K562 (cell line): ENCODE measurements at regions not wholly inside any gene's neighbourhood (a gene's known extent, or its start where the extent isn't known, plus 50 kb on each side); places are given as distances from the start of the nearest gene placed in this dataset.

Source experiments
- ATAC-seq: fragments of 200-7000 bp; cut with Tn5 transposase; 3 replicates; pipeline ENCODE4 v1.9.1; 2020; ENCODE audit warnings: moderate library complexity
- BruUV-seq: library from RNA; stranded (reverse); fragments of 400-500 nt; replicated peaks from 2 replicates; lab custom pipeline; 2021; lab: Mats Ljungman, UMichigan
- CTCF ChIA-PET: fragments of 300-600 bp; formaldehyde crosslinking; extraction: SDS; loops from one replicate; lab custom pipeline; 2021; ENCODE audit warnings: low intra/inter-chr PET ratio; lab: Yijun Ruan, JAX
- POLR2A ChIA-PET: fragments of 300-600, 350-650 bp; sonication (Branson Sonifier 250); formaldehyde crosslinking; extraction: SDS; loops from one replicate; lab custom pipeline; 2021; ENCODE audit warnings: antibody characterized with exemption, inconsistent platforms; lab: Yijun Ruan, JAX
- DNase-seq, 4 experiments: peaks; one replicate each; pipeline versions ENCODE4 v3.0.0 to v3.0.0-alpha.2; 2011 to 2018; ENCODE audit warnings: low spot score in 3 of 4, mixed read lengths in 3 of 4; ENCODE audit errors: extremely low read depth in 1 of 4
- FAIRE-seq: peaks from 2 replicates; lab custom pipeline; 2011; peaks lifted over from hg19 to GRCh38; lab: Jason Lieb, UNC
- H2AFZ ChIP-seq: 2 replicates; pipeline ENCODE4 v1.6.0; 2011; ENCODE audit warnings: low read depth, low read length, control low read depth, inconsistent platforms
- H3K27ac ChIP-seq: fragments of 200-600 bp; 3 replicates; pipeline ENCODE4 v1.8.0; 2011; ENCODE audit warnings: low read depth, mild to moderate bottlenecking, control low read depth, inconsistent platforms, low read length, moderate library complexity, mixed read lengths; ENCODE audit errors: extremely low read depth
- H3K27me3 ChIP-seq, 2 experiments: fragments of 300-600 bp in 1 of 2; 2 replicates in 1 of 2; 3 replicates in 1 of 2; pipeline versions ENCODE4 v1.6.0 to v1.8.0; 2011; ENCODE audit warnings: inconsistent platforms in 2 of 2, low read length in 2 of 2, mild to moderate bottlenecking in 1 of 2, mixed read lengths in 1 of 2, moderate library complexity in 1 of 2; ENCODE audit not compliant: control insufficient read depth in 2 of 2, insufficient read depth in 2 of 2
- H3K36me3 ChIP-seq: fragments of 300-600 bp; 3 replicates; pipeline ENCODE4 v1.8.0; 2011; ENCODE audit warnings: mild to moderate bottlenecking, low read length, inconsistent platforms; ENCODE audit not compliant: control insufficient read depth, insufficient read depth
- H3K4me1 ChIP-seq, 2 experiments: fragments of 200-600 bp in 1 of 2; replicated peaks in 1 of 2; 2 replicates in 1 of 2; 3 replicates in 1 of 2; pipeline versions ENCODE4 v1.5.1 to v1.8.0; 2011; ENCODE audit warnings: inconsistent platforms in 2 of 2, low read length in 2 of 2, mild to moderate bottlenecking in 1 of 2, mixed read lengths in 1 of 2, moderate library complexity in 1 of 2; ENCODE audit not compliant: control insufficient read depth in 2 of 2, insufficient read depth in 2 of 2
- H3K4me2 ChIP-seq: 2 replicates; pipeline ENCODE4 v1.6.1; 2011; ENCODE audit warnings: low read length, control low read depth, inconsistent platforms, mixed read lengths; ENCODE audit not compliant: insufficient read depth
- H3K4me3 ChIP-seq: fragments of 200-600 bp; sonication (generic), shearing (Covaris generic); 2 replicates; pipeline ENCODE4 v1.5.1; 2016; ENCODE audit warnings: control low read depth, inconsistent platforms
- H3K79me2 ChIP-seq: fragments of 200-600 bp; 3 replicates; pipeline ENCODE4 v1.8.0; 2011; ENCODE audit warnings: low read length, inconsistent platforms; ENCODE audit not compliant: control insufficient read depth, insufficient read depth
- H3K9ac ChIP-seq, 2 experiments: 2 replicates each; pipeline versions ENCODE4 v1.6.0 to v1.6.1; 2011; ENCODE audit warnings: low read depth in 2 of 2, low read length in 2 of 2, control low read depth in 1 of 2, inconsistent platforms in 1 of 2, mild to moderate bottlenecking in 1 of 2, mixed read lengths in 1 of 2; ENCODE audit not compliant: insufficient read depth in 1 of 2
- H3K9me1 ChIP-seq: one replicate; pipeline ENCODE4 v1.6.0; 2011; ENCODE audit warnings: inconsistent platforms, mild to moderate bottlenecking, low read length, moderate library complexity; ENCODE audit not compliant: control insufficient read depth, insufficient read depth
- H3K9me3 ChIP-seq: replicated peaks from 2 replicates; pipeline ENCODE4 v1.5.1; 2011; ENCODE audit warnings: low read depth, low read length, inconsistent platforms; ENCODE audit not compliant: control insufficient read depth, insufficient read depth
- H4K20me1 ChIP-seq: replicated peaks from 2 replicates; pipeline ENCODE4 v1.6.1; 2011; ENCODE audit warnings: low read length, inconsistent platforms, mixed read lengths; ENCODE audit not compliant: control insufficient read depth, insufficient read depth
- BRF1 ChIP-seq: IDR thresholded peaks from 3 replicates; pipeline ENCODE4 v1.6.1; 2011; ENCODE audit warnings: borderline replicate concordance, mild to moderate bottlenecking; ENCODE audit not compliant: insufficient read length; ENCODE audit errors: extremely low read depth
- CBFB ChIP-seq: sonication (generic); formaldehyde crosslinking; IDR thresholded peaks from 2 replicates; pipeline ENCODE4 v1.4.0; 2020; ENCODE audit warnings: mild to moderate bottlenecking, missing genetic modification reagents
- ERF ChIP-seq: fragments of 450-650 bp; formaldehyde crosslinking; IDR thresholded peaks from 2 replicates; pipeline ENCODE4 v1.4.0; 2020; ENCODE audit warnings: mild to moderate bottlenecking, mixed read lengths
- FOXK2 ChIP-seq, 2 experiments: fragments of 450-650 bp; IDR thresholded peaks in 1 of 2; conservative IDR thresholded peaks in 1 of 2; 2 replicates each; pipeline ENCODE4 v1.6.1; 2016; ENCODE audit warnings: low read depth in 2 of 2, mild to moderate bottlenecking in 1 of 2
- HNRNPL ChIP-seq: fragments of 200-400 bp; formaldehyde crosslinking; IDR thresholded peaks from 2 replicates; pipeline ENCODE4 v1.6.1; 2017; ENCODE audit warnings: low read depth, mild to moderate bottlenecking, low read length
- NFE2 ChIP-seq: IDR thresholded peaks from 2 replicates; pipeline ENCODE4 v1.6.1; 2014; ENCODE audit warnings: antibody characterized with exemption, low read depth
- SP2 ChIP-seq: IDR thresholded peaks from 2 replicates; pipeline ENCODE4 v1.6.1; 2011; ENCODE audit warnings: mild to moderate bottlenecking, low read depth, low read length, moderate library complexity; ENCODE audit not compliant: poor library complexity, severe bottlenecking; ENCODE audit errors: extremely low read depth
- TCF7 ChIP-seq: sonication (generic); IDR thresholded peaks from 2 replicates; pipeline ENCODE4 v1.6.1; 2016; ENCODE audit warnings: antibody characterized with exemption, borderline replicate concordance
- ZNF431 ChIP-seq: sonication (generic); formaldehyde crosslinking; IDR thresholded peaks from 2 replicates; pipeline ENCODE4 v1.8.0; 2022; ENCODE audit warnings: mild to moderate bottlenecking, missing genetic modification reagents
- WGBS: fragments of 100-300 bp; shearing (Covaris generic); methylation state at CpG from one replicate; pipeline ENCODE4 v1.1.6; 2016; ENCODE audit warnings: low coverage, mixed read lengths; ENCODE audit not compliant: insufficient coverage; ENCODE audit errors: missing lambda C conversion rate; 5-methylcytosine and 5-hydroxymethylcytosine counted together
- in situ Hi-C: fragments of 300-500 bp; cut with MboI; formaldehyde crosslinking; loops from 4 replicates; pipeline ENCODE4 v1.15.0; 2018; ENCODE audit warnings: inconsistent platforms, mixed read lengths
- intact Hi-C: fragments of 100-400 bp; cut with micrococcal nuclease; formaldehyde crosslinking; loops from 2 replicates; pipeline ENCODE4 v1.14.2; 2022
- TF ChIP-seq, protein P1 (sequence below): IDR thresholded peaks from 2 replicates; pipeline ENCODE4 v1.6.1; 2014; ENCODE audit warnings: antibody characterized with exemption
- TF ChIP-seq, protein P2 (sequence below): fragments of 200-800 bp; sonication (Bioruptor generic); IDR thresholded peaks from 2 replicates; pipeline ENCODE4 v1.6.1; 2016; ENCODE audit warnings: missing genetic modification characterization, missing compliant biosample characterization

DNA sequence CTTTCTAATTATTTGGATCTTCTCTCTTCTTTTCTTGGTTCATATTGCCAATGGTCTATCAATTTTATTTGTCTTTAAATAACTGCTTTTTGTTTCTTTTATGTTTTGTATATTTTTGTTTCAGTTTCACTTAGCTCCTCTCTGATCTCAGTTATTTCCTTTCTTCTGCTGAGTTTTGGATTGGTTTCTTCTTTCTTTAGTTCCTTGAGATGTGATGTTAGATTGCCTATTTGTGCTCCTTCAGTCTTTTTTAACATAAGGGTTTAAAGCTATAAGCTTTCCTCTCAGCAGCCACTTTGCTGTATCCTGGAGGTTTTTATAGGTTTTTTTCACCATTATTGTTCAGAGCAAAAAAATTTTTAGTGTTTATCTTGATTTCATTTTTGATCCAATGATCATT is 351.6 kb downstream of the KDM5D start:
- ATAC-seq, result no peak
- ChIA-PET POLR2A (no interaction called here), CTCF (no interaction called here)
- TF ChIP-seq TCF7, result no peak
- no peak overlapping the region for H2AFZ ChIP-seq
- no peak overlapping the region for H3K27ac ChIP-seq
- no peaks in the 10 kb centered on the region for H3K36me3 ChIP-seq
- BruUV-seq, result no TSS peak
- no peaks in the 10 kb centered on the region for H3K79me2 ChIP-seq
- H3K4me2 ChIP-seq, result no peak overlapping the region
- H4K20me1 ChIP-seq, result no peaks in the 10 kb centered on the region
- no peak for FAIRE-seq
- H3K9me3 ChIP-seq, result no peaks in the 10 kb centered on the region
- H3K9me1 ChIP-seq, result no peaks in the 10 kb centered on the region
- no peaks in the 10 kb centered on the region for H3K27me3 ChIP-seq
- H3K4me3 ChIP-seq, result no peak overlapping the region
- no peaks in the 10 kb centered on the region for H3K4me1 ChIP-seq
- intact Hi-C loops (no loop called here), in situ Hi-C loops (no loop called here)
- no peak for DNase-seq
- no peak overlapping the region for H3K9ac ChIP-seq

DNA sequence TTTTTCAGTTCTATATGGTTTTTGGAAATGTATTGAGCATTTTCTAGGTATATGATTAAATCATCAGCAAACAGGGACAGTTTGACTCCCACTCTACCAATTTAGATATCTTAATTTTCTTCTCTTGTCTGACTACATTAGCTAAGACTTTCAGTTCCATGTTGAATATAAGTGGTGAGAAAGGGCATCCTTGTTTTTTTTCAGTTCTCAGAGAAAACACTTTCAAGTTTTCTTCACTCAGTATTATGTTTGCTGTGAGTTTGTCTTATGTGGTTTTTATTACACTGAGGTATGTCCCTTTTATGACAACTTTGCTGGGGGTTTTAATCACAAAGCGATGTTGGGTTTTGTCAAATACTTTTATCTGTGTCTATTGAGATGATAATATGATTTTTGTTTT is 352.6 kb downstream of the KDM5D start:
- BruUV-seq, result no TSS peak
- no peaks in the 10 kb centered on the region for H4K20me1 ChIP-seq
- H3K27me3 ChIP-seq, result no peaks in the 10 kb centered on the region
- ChIA-PET POLR2A (no interaction called here), CTCF (no interaction called here)
- H2AFZ ChIP-seq, result no peak overlapping the region
- in situ Hi-C loops (no loop called here), intact Hi-C loops (no loop called here)
- no peaks in the 10 kb centered on the region for H3K9me1 ChIP-seq
- no peaks in the 10 kb centered on the region for H3K4me1 ChIP-seq
- WGBS, result no CpG with 5 or more reads among the region's 1 CpG
- H3K4me3 ChIP-seq, result no peak overlapping the region
- no peak for ATAC-seq
- H3K79me2 ChIP-seq, result no peaks in the 10 kb centered on the region
- H3K36me3 ChIP-seq, result no peaks in the 10 kb centered on the region
- no peak overlapping the region for H3K27ac ChIP-seq
- no peaks in the 10 kb centered on the region for H3K9me3 ChIP-seq
- H3K4me2 ChIP-seq, result no peak overlapping the region
- no peak for DNase-seq
- FAIRE-seq, result no peak
- H3K9ac ChIP-seq, result no peak overlapping the region
- TF ChIP-seq, protein P1, sequence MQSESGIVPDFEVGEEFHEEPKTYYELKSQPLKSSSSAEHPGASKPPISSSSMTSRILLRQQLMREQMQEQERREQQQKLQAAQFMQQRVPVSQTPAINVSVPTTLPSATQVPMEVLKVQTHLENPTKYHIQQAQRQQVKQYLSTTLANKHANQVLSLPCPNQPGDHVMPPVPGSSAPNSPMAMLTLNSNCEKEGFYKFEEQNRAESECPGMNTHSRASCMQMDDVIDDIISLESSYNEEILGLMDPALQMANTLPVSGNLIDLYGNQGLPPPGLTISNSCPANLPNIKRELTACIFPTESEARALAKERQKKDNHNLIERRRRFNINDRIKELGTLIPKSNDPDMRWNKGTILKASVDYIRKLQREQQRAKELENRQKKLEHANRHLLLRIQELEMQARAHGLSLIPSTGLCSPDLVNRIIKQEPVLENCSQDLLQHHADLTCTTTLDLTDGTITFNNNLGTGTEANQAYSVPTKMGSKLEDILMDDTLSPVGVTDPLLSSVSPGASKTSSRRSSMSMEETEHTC, result no peak
- TF ChIP-seq BRF1, result no peak
- TF ChIP-seq, protein P2, sequence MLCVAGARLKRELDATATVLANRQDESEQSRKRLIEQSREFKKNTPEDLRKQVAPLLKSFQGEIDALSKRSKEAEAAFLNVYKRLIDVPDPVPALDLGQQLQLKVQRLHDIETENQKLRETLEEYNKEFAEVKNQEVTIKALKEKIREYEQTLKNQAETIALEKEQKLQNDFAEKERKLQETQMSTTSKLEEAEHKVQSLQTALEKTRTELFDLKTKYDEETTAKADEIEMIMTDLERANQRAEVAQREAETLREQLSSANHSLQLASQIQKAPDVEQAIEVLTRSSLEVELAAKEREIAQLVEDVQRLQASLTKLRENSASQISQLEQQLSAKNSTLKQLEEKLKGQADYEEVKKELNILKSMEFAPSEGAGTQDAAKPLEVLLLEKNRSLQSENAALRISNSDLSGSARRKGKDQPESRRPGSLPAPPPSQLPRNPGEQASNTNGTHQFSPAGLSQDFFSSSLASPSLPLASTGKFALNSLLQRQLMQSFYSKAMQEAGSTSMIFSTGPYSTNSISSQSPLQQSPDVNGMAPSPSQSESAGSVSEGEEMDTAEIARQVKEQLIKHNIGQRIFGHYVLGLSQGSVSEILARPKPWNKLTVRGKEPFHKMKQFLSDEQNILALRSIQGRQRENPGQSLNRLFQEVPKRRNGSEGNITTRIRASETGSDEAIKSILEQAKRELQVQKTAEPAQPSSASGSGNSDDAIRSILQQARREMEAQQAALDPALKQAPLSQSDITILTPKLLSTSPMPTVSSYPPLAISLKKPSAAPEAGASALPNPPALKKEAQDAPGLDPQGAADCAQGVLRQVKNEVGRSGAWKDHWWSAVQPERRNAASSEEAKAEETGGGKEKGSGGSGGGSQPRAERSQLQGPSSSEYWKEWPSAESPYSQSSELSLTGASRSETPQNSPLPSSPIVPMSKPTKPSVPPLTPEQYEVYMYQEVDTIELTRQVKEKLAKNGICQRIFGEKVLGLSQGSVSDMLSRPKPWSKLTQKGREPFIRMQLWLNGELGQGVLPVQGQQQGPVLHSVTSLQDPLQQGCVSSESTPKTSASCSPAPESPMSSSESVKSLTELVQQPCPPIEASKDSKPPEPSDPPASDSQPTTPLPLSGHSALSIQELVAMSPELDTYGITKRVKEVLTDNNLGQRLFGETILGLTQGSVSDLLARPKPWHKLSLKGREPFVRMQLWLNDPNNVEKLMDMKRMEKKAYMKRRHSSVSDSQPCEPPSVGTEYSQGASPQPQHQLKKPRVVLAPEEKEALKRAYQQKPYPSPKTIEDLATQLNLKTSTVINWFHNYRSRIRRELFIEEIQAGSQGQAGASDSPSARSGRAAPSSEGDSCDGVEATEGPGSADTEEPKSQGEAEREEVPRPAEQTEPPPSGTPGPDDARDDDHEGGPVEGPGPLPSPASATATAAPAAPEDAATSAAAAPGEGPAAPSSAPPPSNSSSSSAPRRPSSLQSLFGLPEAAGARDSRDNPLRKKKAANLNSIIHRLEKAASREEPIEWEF (CRISPR knock-in tag), result no peak
- no peak for TF ChIP-seq ZNF431 (CRISPR knock-in tag)
- TF ChIP-seq HNRNPL, result no peak
- no peak for TF ChIP-seq SP2
- no peak for TF ChIP-seq CBFB (CRISPR knock-in tag)
- TF ChIP-seq ERF, result no peak
- TF ChIP-seq NFE2, result no peak
- TF ChIP-seq FOXK2 (conservative IDR thresholded peaks at IDR 0.05 in 1 of 2, IDR thresholded peaks at IDR 0.05 in 1 of 2; ENCODE audit: low read depth in 2 of 2), result no peak
